Parathyroid adenoma (tissue), 2 donors: ENCODE measurements at regions not wholly inside any gene's neighbourhood (a gene's known extent, or its start where the extent isn't known, plus 50 kb on each side); places are given as distances from the start of the nearest gene placed in this dataset.

ENCODE experiments used
- H2AFZ ChIP-seq: fragments of 300-600 bp; sonication (generic); one replicate; pipeline ENCODE4 v1.7.0; 2017; ENCODE audit warnings: antibody characterized with exemption, mild to moderate bottlenecking
- H3K27ac ChIP-seq: fragments of 300-600 bp; sonication (generic); one replicate; pipeline ENCODE4 v1.7.0; 2017
- H3K27me3 ChIP-seq: fragments of 300-600 bp; sonication (generic); one replicate; pipeline ENCODE4 v1.7.0; 2017; ENCODE audit warnings: low read length; ENCODE audit not compliant: control insufficient read depth, insufficient read depth
- H3K36me3 ChIP-seq: fragments of 300-600 bp; sonication (generic); one replicate; pipeline ENCODE4 v1.7.0; 2017; ENCODE audit warnings: low read length; ENCODE audit not compliant: control insufficient read depth, insufficient read depth
- H3K4me1 ChIP-seq: fragments of 300-600 bp; sonication (generic); one replicate; pipeline ENCODE4 v1.7.0; 2017; ENCODE audit warnings: control low read depth
- H3K4me2 ChIP-seq: fragments of 300-600 bp; sonication (generic); one replicate; pipeline ENCODE4 v1.7.0; 2017; ENCODE audit warnings: low read length
- H3K4me3 ChIP-seq: fragments of 300-600 bp; sonication (generic); one replicate; pipeline ENCODE4 v1.7.0; 2017; ENCODE audit warnings: low read depth, low read length
- H3K79me2 ChIP-seq: fragments of 300-600 bp; sonication (generic); one replicate; pipeline ENCODE4 v1.7.0; 2017; ENCODE audit warnings: control low read depth
- H3K9ac ChIP-seq: fragments of 300-600 bp; sonication (generic); one replicate; pipeline ENCODE4 v1.7.0; 2017; ENCODE audit warnings: mild to moderate bottlenecking
- H3K9me3 ChIP-seq: fragments of 300-600 bp; sonication (generic); one replicate; pipeline ENCODE4 v1.7.0; 2017; ENCODE audit warnings: low read length; ENCODE audit not compliant: control insufficient read depth
- CTCF ChIP-seq: fragments of 300-600 bp; sonication (generic); IDR thresholded peaks from one replicate; pipeline ENCODE4 v1.7.0; 2017; ENCODE audit warnings: antibody characterized with exemption, mild to moderate bottlenecking
- donor health status: primary hyperparathyroidism.

- Histone ChIP-seq H3K9me3 (no peaks in the 10 kb centered on the region), H3K79me2 (no peaks in the 10 kb centered on the region), H3K4me2 (no peak overlapping the region), H3K4me1 (no peaks in the 10 kb centered on the region), H3K4me3 (no peak overlapping the region), H3K27ac (no peak overlapping the region), H2AFZ (no peak overlapping the region), H3K9ac (no peak overlapping the region), H3K36me3 (no peaks in the 10 kb centered on the region), H3K27me3 (no peaks in the 10 kb centered on the region)
- no peak for TF ChIP-seq CTCF
These were observed 142.1 kb downstream of the C6orf118 start for GRCh38 chr6:165167311-165167710.

- Histone ChIP-seq H3K27me3 (no peaks in the 10 kb centered on the region), H3K4me3 (no peak overlapping the region), H3K27ac (no peak overlapping the region), H3K4me1 (no peaks in the 10 kb centered on the region), H3K36me3 (no peaks in the 10 kb centered on the region), H2AFZ (no peak overlapping the region), H3K79me2 (no peaks in the 10 kb centered on the region), H3K9ac (no peak overlapping the region), H3K4me2 (no peak overlapping the region), H3K9me3 (no peaks in the 10 kb centered on the region)
- TF ChIP-seq CTCF = no peak
These were observed 145.9 kb downstream of the C6orf118 start for GRCh38 chr6:165163519-165163918.

DNA sequence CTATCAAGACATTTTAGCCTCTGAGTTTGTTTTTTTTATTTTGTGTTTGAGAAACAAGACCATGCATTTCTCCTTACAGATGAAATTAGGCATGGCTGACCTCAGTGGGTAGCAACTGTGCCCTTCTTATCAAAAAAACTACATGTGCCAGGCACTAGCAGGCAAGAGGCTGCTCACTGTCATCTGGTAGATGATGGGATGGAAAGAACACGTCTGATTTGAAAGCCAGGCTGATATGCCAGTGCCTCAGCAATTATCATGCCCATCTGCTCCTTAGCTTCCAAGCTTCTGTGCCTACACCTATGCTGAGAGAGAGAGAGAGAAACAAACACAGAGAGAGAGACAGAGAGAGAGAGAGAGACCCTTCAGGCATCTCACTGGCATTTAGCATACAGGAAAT is 149.9 kb downstream of the C6orf118 start:
- Histone ChIP-seq H3K4me2 (no peak overlapping the region), H3K4me3 (no peak overlapping the region), H3K9me3 (no peaks in the 10 kb centered on the region), H3K36me3 (no peaks in the 10 kb centered on the region), H3K27me3 (no peaks in the 10 kb centered on the region), H3K27ac (no peak overlapping the region), H3K4me1 (no peaks in the 10 kb centered on the region), H3K79me2 (no peaks in the 10 kb centered on the region), H3K9ac (no peak overlapping the region), H2AFZ (no peak overlapping the region)
- no peak for TF ChIP-seq CTCF

GRCh38 chr6:165146456-165146855 is 162.9 kb downstream of the C6orf118 start:
- no peaks in the 10 kb centered on the region for H3K4me1 ChIP-seq
- TF ChIP-seq CTCF = no peak
- H3K27me3 ChIP-seq = no peaks in the 10 kb centered on the region
- no peaks in the 10 kb centered on the region for H3K9me3 ChIP-seq
- no peak overlapping the region for H3K27ac ChIP-seq
- no peak overlapping the region for H3K4me3 ChIP-seq
- no peaks in the 10 kb centered on the region for H3K79me2 ChIP-seq
- no peaks in the 10 kb centered on the region for H3K36me3 ChIP-seq
- no peak overlapping the region for H2AFZ ChIP-seq
- no peak overlapping the region for H3K4me2 ChIP-seq
- no peak overlapping the region for H3K9ac ChIP-seq

DNA sequence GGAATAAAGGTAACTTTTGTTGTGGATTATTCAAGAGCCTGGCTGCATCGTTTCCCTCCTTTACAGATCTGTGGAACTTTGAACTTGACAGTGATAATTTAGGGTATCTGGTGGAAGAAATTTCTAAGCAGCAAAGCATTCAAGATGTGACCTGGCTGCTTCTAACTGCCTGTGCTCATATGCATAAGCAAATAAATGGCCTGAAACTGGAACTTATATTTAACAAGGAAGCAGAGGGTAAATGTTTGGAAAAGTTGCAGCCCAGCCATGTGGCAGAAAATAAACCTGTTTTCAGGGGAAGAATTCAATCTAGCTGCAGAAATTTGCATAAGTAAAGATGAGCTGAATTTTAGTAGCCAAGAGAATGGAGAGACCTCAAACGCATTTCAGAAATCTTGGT is 173.5 kb downstream of the C6orf118 start:
- Histone ChIP-seq H3K36me3 (no peaks in the 10 kb centered on the region), H3K9ac (no peak overlapping the region), H3K4me3 (no peak overlapping the region), H3K27me3 (no peaks in the 10 kb centered on the region), H3K9me3 (no peaks in the 10 kb centered on the region), H3K4me2 (no peak overlapping the region), H3K4me1 (no peaks in the 10 kb centered on the region), H3K79me2 (no peaks in the 10 kb centered on the region), H3K27ac (no peak overlapping the region), H2AFZ (no peak overlapping the region)
- no peak for TF ChIP-seq CTCF
